T-helper 9 cell (primary cell): ENCODE measurements at regions not wholly inside any gene's neighbourhood (a gene's known extent, or its start where the extent isn't known, plus 50 kb on each side); places are given as distances from the start of the nearest gene placed in this dataset.
"Not testable (repeated sequence)": the region's sequence is repeated elsewhere in the genome, so short reads cannot be mapped to it uniquely, and the experiment has no call there.

Source experiments
- DNase-seq: peaks from one replicate; pipeline ENCODE4 v3.0.0-alpha.2; 2020

GRCh38 chr13:30054546-30054945 is 204.1 kb upstream of the UBL3 start:
- DNase-seq, result not testable (repeated sequence)

DNA sequence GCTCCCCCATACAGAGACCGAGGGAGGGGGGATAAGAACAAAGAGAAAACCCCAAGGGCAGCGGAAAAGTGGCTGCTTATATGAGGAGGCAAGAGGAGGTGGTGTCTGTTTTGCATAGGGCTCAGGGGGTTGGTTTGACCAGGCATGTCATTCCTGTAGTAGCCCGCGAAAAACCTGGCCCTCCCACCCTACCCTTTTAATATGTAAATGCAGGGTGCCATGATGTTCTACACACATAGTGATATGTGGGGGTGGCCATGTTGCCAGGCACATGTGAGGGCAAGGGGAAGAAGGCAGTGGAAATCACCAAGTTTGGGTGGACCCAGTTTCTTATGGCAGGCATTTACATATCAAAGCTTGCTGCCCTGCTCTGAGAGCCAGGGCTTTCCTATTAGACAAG is 203.5 kb upstream of the UBL3 start:
- no peak for DNase-seq

- DNase-seq, result no peak
Observed at GRCh38 chr13:30052120-30052519, 201.7 kb upstream of the UBL3 start.

DNA sequence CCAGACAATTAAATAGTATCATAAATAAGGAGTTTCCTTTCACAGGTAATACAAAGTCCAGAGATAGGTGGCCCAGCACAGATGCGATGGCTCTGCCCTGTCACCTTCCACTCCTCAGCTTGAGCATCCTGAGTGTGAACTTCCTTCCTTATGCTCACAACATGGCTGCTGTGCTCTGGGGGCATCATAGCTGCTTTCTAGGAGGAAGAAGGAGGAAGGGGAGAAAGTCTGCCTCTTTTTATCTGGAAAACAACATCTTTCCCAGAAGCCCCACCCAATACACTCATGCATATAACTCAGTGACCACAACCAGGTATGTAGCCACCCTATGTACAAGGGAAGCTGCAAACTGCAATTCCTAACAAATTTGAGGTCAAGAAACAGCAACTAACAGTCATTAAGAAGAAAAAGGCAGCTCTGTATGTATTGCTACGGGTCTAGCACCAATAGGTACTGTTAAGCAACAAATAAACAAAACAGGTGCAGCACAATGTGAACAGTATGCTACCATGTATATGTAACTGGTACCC is 201.2 kb upstream of the UBL3 start:
- DNase-seq, result no peak

GRCh38 chr13:30049692-30050091 is 199.3 kb upstream of the UBL3 start:
- no peak for DNase-seq

- no peak for DNase-seq
Observed at GRCh38 chr13:30047154-30047874, 196.9 kb upstream of the UBL3 start.

GRCh38 chr13:30045916-30046704 is 195.7 kb upstream of the UBL3 start:
- no peak for DNase-seq

DNA sequence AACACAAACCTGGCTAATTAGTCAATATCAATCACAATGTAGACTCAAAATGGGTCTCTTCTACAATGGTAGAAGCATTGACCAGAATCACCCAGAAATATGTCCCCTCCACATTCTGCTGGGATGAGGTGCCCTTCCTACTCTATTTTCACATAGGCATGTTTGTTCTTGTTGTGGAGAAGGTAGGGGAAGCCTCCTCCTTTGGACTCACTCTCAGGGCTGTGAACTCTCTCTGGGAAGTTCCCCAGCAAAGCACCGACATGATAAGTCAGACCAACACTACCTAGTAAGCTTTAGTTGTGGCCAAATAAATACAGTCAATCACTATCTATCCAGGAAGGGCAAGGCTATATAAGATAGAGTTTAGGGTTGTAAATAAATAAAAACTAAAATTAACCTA is 194.5 kb upstream of the UBL3 start:
- no peak for DNase-seq

DNA sequence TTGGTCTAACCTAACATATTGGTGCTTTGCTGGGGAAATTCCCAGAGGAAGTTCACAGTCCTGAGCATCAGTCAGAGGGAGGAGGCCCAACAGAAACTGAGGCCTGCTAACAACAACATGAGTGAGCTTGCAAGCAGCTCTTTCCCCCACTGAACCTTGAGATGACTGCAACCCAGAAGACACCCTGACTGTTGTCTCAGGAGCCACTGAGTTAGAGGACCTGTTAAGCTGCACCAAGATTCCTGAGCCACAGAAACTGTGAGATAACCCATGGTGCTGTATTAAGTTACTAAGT is 193.2 kb upstream of the UBL3 start:
- no peak for DNase-seq

GRCh38 chr13:30042891-30043630 is 192.6 kb upstream of the UBL3 start:
- DNase-seq, result no peak

GRCh38 chr13:30042272-30042671 is 191.9 kb upstream of the UBL3 start:
- no peak for DNase-seq

GRCh38 chr13:30039511-30039911 is 189.1 kb upstream of the UBL3 start:
- no peak for DNase-seq

DNA sequence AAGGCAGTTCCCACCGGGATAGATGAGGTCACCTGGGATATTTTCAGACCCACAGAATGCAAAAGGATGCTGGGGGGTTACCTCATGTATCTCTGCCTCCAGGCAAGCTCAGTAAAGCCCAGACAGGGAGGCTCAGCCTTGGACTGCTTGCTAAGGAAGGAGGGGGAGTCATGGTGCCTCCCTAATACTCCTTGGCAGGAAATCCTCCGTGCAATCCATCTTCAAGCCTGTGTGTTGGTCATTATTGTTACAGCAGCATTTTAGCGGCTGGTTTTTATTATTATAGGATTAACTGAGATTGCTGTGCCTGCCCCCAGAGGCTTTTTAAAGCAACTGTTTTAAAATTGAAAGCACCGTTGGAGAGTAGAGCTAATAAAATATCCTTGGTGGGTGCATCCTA is 188.5 kb upstream of the UBL3 start:
- no peak for DNase-seq

GRCh38 chr13:30037766-30038165 is 187.3 kb upstream of the UBL3 start:
- DNase-seq, result no peak

- no peak for DNase-seq
Observed at GRCh38 chr13:30037306-30037705, 186.9 kb upstream of the UBL3 start.

DNA sequence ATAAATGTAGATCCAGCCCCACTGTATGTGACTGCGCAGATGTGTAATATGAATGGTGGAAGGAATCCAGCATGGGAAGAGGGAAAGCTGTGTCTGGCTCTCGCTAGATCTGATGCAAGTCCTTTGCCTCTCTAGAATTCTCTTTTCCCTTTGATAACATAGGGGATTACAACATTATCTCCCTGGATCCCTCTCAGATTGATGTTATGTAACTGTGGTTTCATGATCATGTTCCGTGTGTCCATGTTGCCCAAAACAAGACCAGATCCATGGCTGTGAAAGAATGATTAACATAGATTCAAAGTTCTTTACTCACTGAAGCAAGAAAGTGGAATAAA is 184.0 kb upstream of the UBL3 start:
- DNase-seq, result no peak

DNA sequence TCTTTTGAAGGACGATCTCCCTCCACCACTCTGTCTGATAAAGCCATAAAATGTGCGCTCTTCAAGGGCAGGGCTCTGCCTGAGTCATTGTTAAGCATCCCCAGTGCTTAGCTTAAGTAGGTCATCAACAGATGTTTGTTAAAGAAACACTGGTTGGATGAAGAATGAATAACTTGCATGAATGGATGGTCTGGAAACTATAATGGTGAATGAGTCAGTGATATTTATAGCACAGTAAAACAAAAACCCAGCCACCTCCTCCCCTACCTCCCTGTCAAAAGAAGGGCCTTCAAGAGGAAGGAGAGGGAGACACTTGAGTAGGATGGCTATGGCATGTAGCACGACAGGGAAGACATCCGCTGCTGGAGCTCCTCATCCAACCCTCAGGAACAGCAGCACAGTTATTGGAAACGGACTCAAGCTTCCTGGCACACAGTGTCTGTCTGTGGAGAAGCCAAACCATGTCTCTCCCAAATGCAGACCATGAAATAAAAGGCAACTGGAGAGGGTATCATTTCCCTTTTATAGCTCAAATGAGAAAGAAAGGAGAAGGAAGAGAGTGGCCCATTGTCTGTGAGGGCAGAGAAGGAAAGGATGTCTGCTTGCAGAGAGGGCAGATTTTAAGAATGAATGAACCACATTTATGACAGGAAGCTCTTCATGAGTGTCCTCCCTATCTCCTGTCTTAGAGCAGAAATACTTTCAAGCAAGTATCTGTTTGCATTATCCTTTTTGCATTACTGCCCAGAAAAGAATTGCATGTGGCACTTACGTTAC is 183.5 kb upstream of the UBL3 start:
- DNase-seq, result no peak

DNA sequence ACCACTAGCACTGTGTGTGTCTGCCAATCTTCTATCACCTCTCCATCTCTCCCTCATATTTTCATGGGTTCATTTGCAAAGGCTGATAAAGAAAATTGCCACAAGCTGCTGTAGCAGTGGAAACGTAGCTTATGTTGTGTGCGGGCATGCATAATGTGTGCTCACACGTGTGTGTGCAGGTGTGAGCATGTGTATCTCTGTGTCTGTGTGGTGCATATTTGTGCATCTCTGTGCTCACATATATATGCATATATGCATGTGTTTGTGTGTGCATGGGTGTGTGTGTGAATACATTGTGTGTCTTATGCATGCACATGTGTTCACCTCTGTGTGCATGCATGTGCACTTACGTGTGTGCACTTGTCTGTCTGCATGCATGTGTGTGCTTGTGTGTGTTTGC is 181.8 kb upstream of the UBL3 start:
- DNase-seq, result no peak

- DNase-seq, result no peak
Observed at GRCh38 chr13:30031488-30031887, 181.1 kb upstream of the UBL3 start.

DNA sequence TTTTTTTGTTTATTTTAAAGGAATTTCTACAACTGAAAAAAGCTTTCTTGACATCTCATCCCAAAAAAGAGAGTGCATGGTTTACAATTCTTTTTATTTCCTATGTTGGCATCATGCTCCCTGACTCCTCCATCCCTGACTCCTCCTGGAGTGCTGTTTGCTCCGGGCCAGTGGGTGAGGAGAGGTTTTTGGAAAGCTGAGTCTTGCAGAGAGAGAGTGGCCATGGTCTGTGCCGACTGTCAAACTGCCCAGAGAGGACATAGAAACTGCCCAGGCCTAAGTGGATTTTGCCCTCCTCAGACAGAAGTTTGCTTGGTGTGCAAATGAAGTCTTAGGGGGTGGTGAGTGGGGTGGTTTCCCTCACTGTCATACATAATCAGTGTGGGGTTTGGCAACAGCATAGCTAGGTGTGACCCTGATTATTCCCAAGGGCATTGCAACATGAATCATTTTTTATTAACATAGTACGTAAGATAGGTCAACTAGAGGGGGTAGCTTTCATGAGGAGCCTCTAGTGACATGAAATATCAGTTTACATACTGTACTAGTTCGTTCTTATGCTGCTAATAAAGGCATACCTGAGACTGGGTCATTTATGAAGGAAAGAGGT is 179.8 kb upstream of the UBL3 start:
- no peak for DNase-seq

- DNase-seq, result no peak
Observed at GRCh38 chr13:30027569-30028455, 177.4 kb upstream of the UBL3 start.

DNA sequence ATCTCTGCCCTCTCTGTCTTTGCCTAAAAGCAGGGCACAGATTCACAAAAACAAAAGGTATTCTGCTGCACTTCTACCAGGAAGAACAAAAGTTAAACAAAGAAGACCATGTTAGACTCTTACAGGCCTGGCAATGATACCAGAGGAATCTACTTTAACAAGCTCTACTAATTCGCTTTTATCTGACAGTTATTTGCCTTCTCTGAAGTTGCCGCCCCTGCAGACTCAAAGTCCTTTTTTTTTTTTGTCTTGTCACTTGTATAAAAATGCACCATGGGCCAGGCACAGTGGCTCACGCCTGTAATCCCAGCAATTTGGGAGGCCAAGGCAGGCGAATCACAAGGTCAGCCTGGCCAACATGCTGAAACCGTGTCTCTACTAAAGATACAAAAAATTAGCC is 176.5 kb upstream of the UBL3 start:
- no peak for DNase-seq
